H1 (cell line): ENCODE measurements at regions not wholly inside any gene's neighbourhood (a gene's known extent, or its start where the extent isn't known, plus 50 kb on each side); places are given as distances from the start of the nearest gene placed in this dataset.

ENCODE experiments used
- CHD7 ChIP-seq: fragments of 300-600 bp; sonication (generic); IDR thresholded peaks from 2 replicates; pipeline ENCODE4 v1.7.1; 2012; ENCODE audit warnings: low read length, moderate library complexity, mild to moderate bottlenecking, inconsistent platforms; ENCODE audit not compliant: insufficient replicate concordance
- CTBP2 ChIP-seq: IDR thresholded peaks from 2 replicates; pipeline ENCODE4 v1.7.0; 2011; ENCODE audit warnings: borderline replicate concordance, mild to moderate bottlenecking, moderate library complexity, mixed read lengths, low read length; ENCODE audit not compliant: insufficient read depth, insufficient read length
- EP300 ChIP-seq, 2 experiments: IDR thresholded peaks; 1 replicate in 1 of 2; 2 replicates in 1 of 2; pipeline ENCODE4 v1.6.1; 2011 to 2012; ENCODE audit warnings: low read depth in 2 of 2, low read length in 2 of 2, mild to moderate bottlenecking in 2 of 2, borderline replicate concordance in 1 of 2, inconsistent platforms in 1 of 2, moderate library complexity in 1 of 2
- FOSL1 ChIP-seq: IDR thresholded peaks from 2 replicates; pipeline ENCODE4 v1.6.1; 2011; ENCODE audit warnings: mild to moderate bottlenecking, low read depth, low read length, moderate library complexity; ENCODE audit not compliant: insufficient read depth
- HDAC2 ChIP-seq, 2 experiments: fragments of 300-600 bp in 1 of 2; sonication (generic) in 1 of 2; IDR thresholded peaks; 2 replicates each; pipeline ENCODE4 v1.6.1; 2011 to 2012; ENCODE audit warnings: low read depth in 2 of 2, low read length in 2 of 2, mild to moderate bottlenecking in 2 of 2, moderate library complexity in 2 of 2, borderline replicate concordance in 1 of 2, inconsistent platforms in 1 of 2
- MAFK ChIP-seq: IDR thresholded peaks from 2 replicates; pipeline ENCODE4 v1.6.1; 2012; ENCODE audit warnings: low read depth, mild to moderate bottlenecking, improper control_type of control experiment, low read length
- RBBP5 ChIP-seq: IDR thresholded peaks from 2 replicates; pipeline ENCODE4 v1.7.1; 2012; ENCODE audit warnings: low read depth, mild to moderate bottlenecking, inconsistent platforms, low read length, moderate library complexity, borderline replicate concordance
- SP1 ChIP-seq: IDR thresholded peaks from 2 replicates; pipeline ENCODE4 v1.6.1; 2011; ENCODE audit warnings: low read depth, low read length
- TEAD4 ChIP-seq: IDR thresholded peaks from 2 replicates; pipeline ENCODE4 v1.6.1; 2012; ENCODE audit warnings: low read depth, low read length, inconsistent platforms, mixed read lengths

- TF ChIP-seq CHD7 (no peak), EP300 (IDR thresholded peaks at IDR 0.05; ENCODE audit: borderline replicate concordance in 1 of 2, low read depth in 2 of 2, low read length in 2 of 2) (no peak), RBBP5 (no peak), FOSL1 (no peak), HDAC2 (IDR thresholded peaks at IDR 0.05; ENCODE audit: borderline replicate concordance in 1 of 2, low read depth in 2 of 2, low read length in 2 of 2) (no peak), TEAD4 (no peak), SP1 (no peak), MAFK (no peak), CTBP2 (no peak)
Observed at GRCh38 chr2:62313449-62314227, 117.7 kb downstream of the B3GNT2 start (continued).
